Liver (tissue), 7 donors: ENCODE measurements at regions not wholly inside any gene's neighbourhood (a gene's known extent, or its start where the extent isn't known, plus 50 kb on each side); places are given as distances from the start of the nearest gene placed in this dataset.

ENCODE experiments used
- DNase-seq: peaks from one replicate; pipeline ENCODE4 v3.0.0-alpha.2; 2017; ENCODE audit warnings: low spot score
- H3K27ac ChIP-seq, 2 donors: one replicate each; pipeline ENCODE4 v1.7.0; 2013; ENCODE audit warnings: inconsistent platforms in 2 of 2, low read length in 2 of 2, control low read depth in 1 of 2, low read depth in 1 of 2, mild to moderate bottlenecking in 1 of 2
- H3K27me3 ChIP-seq, 4 donors: one replicate each; pipeline versions ENCODE4 v1.6.1 to v1.7.0; 2013; ENCODE audit warnings: low read length in 3 of 4, inconsistent platforms in 1 of 4, mild to moderate bottlenecking in 1 of 4, moderate library complexity in 1 of 4; ENCODE audit not compliant: control insufficient read depth in 4 of 4, insufficient read depth in 4 of 4
- H3K36me3 ChIP-seq, 4 donors: one replicate each; pipeline versions ENCODE4 v1.6.1 to v1.7.0; 2013; ENCODE audit warnings: low read length in 3 of 4, mild to moderate bottlenecking in 3 of 4, low read depth in 1 of 4, moderate library complexity in 1 of 4; ENCODE audit not compliant: control insufficient read depth in 4 of 4, insufficient read depth in 3 of 4
- H3K4me1 ChIP-seq, 4 donors: one replicate each; pipeline versions ENCODE4 v1.6.1 to v1.7.0; 2013; ENCODE audit warnings: low read length in 3 of 4, mild to moderate bottlenecking in 3 of 4, moderate library complexity in 1 of 4; ENCODE audit not compliant: control insufficient read depth in 4 of 4, insufficient read depth in 4 of 4
- H3K4me3 ChIP-seq, 3 donors: one replicate each; pipeline versions ENCODE4 v1.6.1 to v1.7.0; 2013; ENCODE audit warnings: low read length in 3 of 3, control low read depth in 1 of 3, low read depth in 1 of 3, mild to moderate bottlenecking in 1 of 3
- H3K9ac ChIP-seq, 2 donors: one replicate each; pipeline ENCODE4 v1.7.0; 2013; ENCODE audit warnings: low read length in 2 of 2, mild to moderate bottlenecking in 2 of 2, moderate library complexity in 2 of 2, control low read depth in 1 of 2, low read depth in 1 of 2
- H3K9me3 ChIP-seq, 4 donors: one replicate each; pipeline versions ENCODE4 v1.6.1 to v1.7.0; 2013; ENCODE audit warnings: low read length in 3 of 4; ENCODE audit not compliant: control insufficient read depth in 4 of 4
- EGR1 ChIP-seq, 2 donors: IDR thresholded peaks; 2 replicates each; pipeline ENCODE4 v1.6.1; 2016 to 2018; ENCODE audit warnings: antibody characterized with exemption in 2 of 2, low read depth in 2 of 2
- FOXA1 ChIP-seq: IDR thresholded peaks from 2 replicates; pipeline ENCODE4 v1.6.1; 2016; ENCODE audit warnings: antibody characterized with exemption
- FOXA2 ChIP-seq: IDR thresholded peaks from 2 replicates; pipeline ENCODE4 v1.6.1; 2016; ENCODE audit warnings: antibody characterized with exemption
- GABPA ChIP-seq, 2 donors: IDR thresholded peaks in 1 of 2; conservative IDR thresholded peaks in 1 of 2; 2 replicates each; pipeline ENCODE4 v1.6.1; 2016; ENCODE audit warnings: antibody characterized with exemption in 2 of 2, mild to moderate bottlenecking in 1 of 2, moderate library complexity in 1 of 2
- HNF4A ChIP-seq, 2 donors: conservative IDR thresholded peaks; 2 replicates each; pipeline ENCODE4 v1.6.1; 2016; ENCODE audit warnings: antibody characterized with exemption in 2 of 2, mild to moderate bottlenecking in 2 of 2
- HNF4G ChIP-seq: IDR thresholded peaks from 2 replicates; pipeline ENCODE4 v1.6.1; 2016; ENCODE audit warnings: antibody characterized with exemption
- JUND ChIP-seq, 2 donors: IDR thresholded peaks; 2 replicates each; pipeline ENCODE4 v1.6.1; 2016; ENCODE audit warnings: antibody characterized with exemption in 2 of 2
- MAX ChIP-seq: IDR thresholded peaks from 2 replicates; pipeline ENCODE4 v1.6.1; 2016; ENCODE audit warnings: antibody characterized with exemption
- NR2F2 ChIP-seq: IDR thresholded peaks from 2 replicates; pipeline ENCODE4 v1.6.1; 2016; ENCODE audit warnings: antibody characterized with exemption
- RAD21 ChIP-seq, 2 donors: IDR thresholded peaks; 2 replicates each; pipeline ENCODE4 v1.6.1; 2016; ENCODE audit warnings: antibody characterized with exemption in 2 of 2, mild to moderate bottlenecking in 2 of 2
- RXRA ChIP-seq, 2 donors: IDR thresholded peaks; 2 replicates each; pipeline ENCODE4 v1.6.1; 2017 to 2018; ENCODE audit warnings: antibody characterized with exemption in 2 of 2, mild to moderate bottlenecking in 1 of 2
- SP1 ChIP-seq: IDR thresholded peaks from 2 replicates; pipeline ENCODE4 v1.6.1; 2018; ENCODE audit warnings: antibody characterized with exemption, mild to moderate bottlenecking
- TAF1 ChIP-seq: conservative IDR thresholded peaks from 2 replicates; pipeline ENCODE4 v1.6.1; 2016; ENCODE audit warnings: antibody characterized with exemption, mild to moderate bottlenecking
- YY1 ChIP-seq: IDR thresholded peaks from 2 replicates; pipeline ENCODE4 v1.6.1; 2016; ENCODE audit warnings: antibody characterized with exemption, mild to moderate bottlenecking
- WGBS: extraction: QIAGEN DNeasy Blood & Tissue Kit; methylation state at CpG from one replicate; pipeline ENCODE4 v1.1.7; 2013; 5-methylcytosine and 5-hydroxymethylcytosine counted together
- TF ChIP-seq, protein P1 (sequence below): IDR thresholded peaks from 2 replicates; pipeline ENCODE4 v1.6.1; 2016; ENCODE audit warnings: antibody characterized with exemption
- TF ChIP-seq, protein P2 (sequence below): IDR thresholded peaks from 2 replicates; pipeline ENCODE4 v1.6.1; 2016; ENCODE audit warnings: antibody characterized with exemption, mild to moderate bottlenecking
- donor health status: healthy.
- donor health status: healthy.
- donor health status: healthy.
- donor health status: healthy.

GRCh38 chr1:94310570-94311270, 73.3 kb upstream of the ARHGAP29 start:
- TF ChIP-seq, protein P1, sequence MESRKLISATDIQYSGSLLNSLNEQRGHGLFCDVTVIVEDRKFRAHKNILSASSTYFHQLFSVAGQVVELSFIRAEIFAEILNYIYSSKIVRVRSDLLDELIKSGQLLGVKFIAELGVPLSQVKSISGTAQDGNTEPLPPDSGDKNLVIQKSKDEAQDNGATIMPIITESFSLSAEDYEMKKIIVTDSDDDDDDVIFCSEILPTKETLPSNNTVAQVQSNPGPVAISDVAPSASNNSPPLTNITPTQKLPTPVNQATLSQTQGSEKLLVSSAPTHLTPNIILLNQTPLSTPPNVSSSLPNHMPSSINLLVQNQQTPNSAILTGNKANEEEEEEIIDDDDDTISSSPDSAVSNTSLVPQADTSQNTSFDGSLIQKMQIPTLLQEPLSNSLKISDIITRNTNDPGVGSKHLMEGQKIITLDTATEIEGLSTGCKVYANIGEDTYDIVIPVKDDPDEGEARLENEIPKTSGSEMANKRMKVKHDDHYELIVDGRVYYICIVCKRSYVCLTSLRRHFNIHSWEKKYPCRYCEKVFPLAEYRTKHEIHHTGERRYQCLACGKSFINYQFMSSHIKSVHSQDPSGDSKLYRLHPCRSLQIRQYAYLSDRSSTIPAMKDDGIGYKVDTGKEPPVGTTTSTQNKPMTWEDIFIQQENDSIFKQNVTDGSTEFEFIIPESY: no peak
- TF ChIP-seq SP1 (peak; percentile 42), MAX (peak; percentile 62), GABPA (IDR thresholded peaks at IDR 0.05 in 1 of 2, conservative IDR thresholded peaks at IDR 0.05 in 1 of 2) (no peak), FOXA2 (no peak), NR2F2 (no peak), HNF4A (conservative IDR thresholded peaks at IDR 0.05) (peak; percentile 73 to 76), YY1 (peak; percentile 65), HNF4G (peak; percentile 24), RAD21 (IDR thresholded peaks at IDR 0.05) (peak in 1 of 2 donors; percentile 18), TAF1 (no peak), EGR1 (IDR thresholded peaks at IDR 0.05; ENCODE audit: low read depth in 2 of 2) (no peak), JUND (IDR thresholded peaks at IDR 0.05) (peak; percentile 43 to 63), FOXA1 (no peak), RXRA (IDR thresholded peaks at IDR 0.05) (peak; percentile 65 to 83)
- TF ChIP-seq, protein P2, sequence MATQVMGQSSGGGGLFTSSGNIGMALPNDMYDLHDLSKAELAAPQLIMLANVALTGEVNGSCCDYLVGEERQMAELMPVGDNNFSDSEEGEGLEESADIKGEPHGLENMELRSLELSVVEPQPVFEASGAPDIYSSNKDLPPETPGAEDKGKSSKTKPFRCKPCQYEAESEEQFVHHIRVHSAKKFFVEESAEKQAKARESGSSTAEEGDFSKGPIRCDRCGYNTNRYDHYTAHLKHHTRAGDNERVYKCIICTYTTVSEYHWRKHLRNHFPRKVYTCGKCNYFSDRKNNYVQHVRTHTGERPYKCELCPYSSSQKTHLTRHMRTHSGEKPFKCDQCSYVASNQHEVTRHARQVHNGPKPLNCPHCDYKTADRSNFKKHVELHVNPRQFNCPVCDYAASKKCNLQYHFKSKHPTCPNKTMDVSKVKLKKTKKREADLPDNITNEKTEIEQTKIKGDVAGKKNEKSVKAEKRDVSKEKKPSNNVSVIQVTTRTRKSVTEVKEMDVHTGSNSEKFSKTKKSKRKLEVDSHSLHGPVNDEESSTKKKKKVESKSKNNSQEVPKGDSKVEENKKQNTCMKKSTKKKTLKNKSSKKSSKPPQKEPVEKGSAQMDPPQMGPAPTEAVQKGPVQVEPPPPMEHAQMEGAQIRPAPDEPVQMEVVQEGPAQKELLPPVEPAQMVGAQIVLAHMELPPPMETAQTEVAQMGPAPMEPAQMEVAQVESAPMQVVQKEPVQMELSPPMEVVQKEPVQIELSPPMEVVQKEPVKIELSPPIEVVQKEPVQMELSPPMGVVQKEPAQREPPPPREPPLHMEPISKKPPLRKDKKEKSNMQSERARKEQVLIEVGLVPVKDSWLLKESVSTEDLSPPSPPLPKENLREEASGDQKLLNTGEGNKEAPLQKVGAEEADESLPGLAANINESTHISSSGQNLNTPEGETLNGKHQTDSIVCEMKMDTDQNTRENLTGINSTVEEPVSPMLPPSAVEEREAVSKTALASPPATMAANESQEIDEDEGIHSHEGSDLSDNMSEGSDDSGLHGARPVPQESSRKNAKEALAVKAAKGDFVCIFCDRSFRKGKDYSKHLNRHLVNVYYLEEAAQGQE: no peak
- H3K9ac ChIP-seq: no peak overlapping the region
- no peaks in the 10 kb centered on the region for H3K27me3 ChIP-seq
- 39% methylated on average over 3 of the region's 3 CpGs for WGBS
- H3K4me3 ChIP-seq: no peak overlapping the region
- H3K9me3 ChIP-seq: no peaks in the 10 kb centered on the region
- peaks cover 14 to 36% (median 20%) of the 10 kb centered on the region in 4 donors for H3K4me1 ChIP-seq
- H3K27ac ChIP-seq: peak overlapping the region; percentile 58 to 61
- no peaks in the 10 kb centered on the region for H3K36me3 ChIP-seq
- DNase-seq: no peak

DNA sequence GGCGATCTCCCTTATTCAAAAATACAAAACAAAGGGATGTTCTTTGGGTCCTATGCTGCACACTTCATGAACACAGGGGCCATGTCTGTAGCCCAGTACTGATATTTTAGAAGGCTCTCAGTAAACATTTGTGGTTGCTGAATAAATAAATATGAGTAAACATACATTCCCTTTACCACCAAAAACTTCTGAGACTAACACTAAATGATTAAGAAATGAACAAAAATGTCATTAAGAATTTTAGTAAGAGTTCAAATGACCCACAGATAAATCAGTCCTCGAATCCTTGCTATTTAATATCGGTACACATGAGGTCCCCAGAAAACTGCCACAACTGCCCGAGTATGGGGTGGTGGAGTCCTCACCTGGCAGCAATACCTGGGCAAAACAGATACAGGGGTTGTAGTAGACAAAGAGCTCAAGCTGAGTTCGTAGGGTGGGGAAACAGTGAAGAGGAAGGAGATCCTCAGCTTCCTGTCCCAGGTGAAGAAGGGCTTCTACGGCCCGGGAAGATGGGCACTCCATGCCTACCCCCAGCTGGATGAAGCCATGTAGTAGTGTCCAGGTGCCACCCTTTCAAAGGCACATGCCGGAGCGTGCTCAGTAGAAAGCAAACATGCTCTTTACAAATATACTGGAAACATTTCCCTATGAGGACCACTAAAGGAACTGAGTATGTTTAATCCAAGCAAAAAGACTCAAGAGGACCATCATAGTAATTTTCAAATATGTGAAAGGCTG, 72.6 kb upstream of the ARHGAP29 start:
- no peaks in the 10 kb centered on the region for H3K36me3 ChIP-seq
- H3K9ac ChIP-seq: no peak overlapping the region
- WGBS: 77% methylated on average over 9 of the region's 9 CpGs
- H3K27me3 ChIP-seq: no peaks in the 10 kb centered on the region
- no peaks in the 10 kb centered on the region for H3K9me3 ChIP-seq
- no peak for DNase-seq
- TF ChIP-seq MAX: no peak
- no peak for TF ChIP-seq NR2F2
- TF ChIP-seq, protein P1: no peak
- no peak for TF ChIP-seq HNF4A (conservative IDR thresholded peaks at IDR 0.05)
- TF ChIP-seq FOXA1: no peak
- no peak for TF ChIP-seq EGR1 (IDR thresholded peaks at IDR 0.05; ENCODE audit: low read depth in 2 of 2)
- TF ChIP-seq RXRA (IDR thresholded peaks at IDR 0.05): no peak
- TF ChIP-seq FOXA2: no peak
- peaks cover 10 to 29% (median 16%) of the 10 kb centered on the region in 4 donors for H3K4me1 ChIP-seq
- H3K4me3 ChIP-seq: peak overlapping the region in 1 of 3 donors; percentile 22
- peak overlapping the region; percentile 58 to 61 for H3K27ac ChIP-seq
